Activated naive CD8-positive, alpha-beta T cell treated with anti-CD3 and anti-CD28 coated beads, Interleukin-2, amount 10 ng/mL, durations not matched to agents 7 days and 5 days (primary cell): ENCODE measurements at regions not wholly inside any gene's neighbourhood (a gene's known extent, or its start where the extent isn't known, plus 50 kb on each side); places are given as distances from the start of the nearest gene placed in this dataset.

ENCODE experiments used
- ATAC-seq: fragments of 150-1000 bp; cut with Tn5 transposase; one replicate; pipeline ENCODE4 v1.10.0; 2021; ENCODE audit warnings: low read depth, moderate library complexity
- POLR2A ChIA-PET: fragments of 350-600 bp; sonication (Branson Sonifier 250); formaldehyde crosslinking; loops from one replicate; lab custom pipeline; 2021; ENCODE audit warnings: antibody characterized with exemption; lab: Charles Lee
- DNase-seq: peaks from one replicate; pipeline ENCODE4 v3.0.0; 2021
- H3K27ac Mint-ChIP-seq: one replicate; pipeline ENCODE4 v1.8.0; 2022; ENCODE audit warnings: mild to moderate bottlenecking, mixed read lengths
- H3K27me3 Mint-ChIP-seq: one replicate; pipeline ENCODE4 v1.8.0; 2022; ENCODE audit warnings: mild to moderate bottlenecking, moderate library complexity, mixed read lengths
- H3K36me3 Mint-ChIP-seq: one replicate; pipeline ENCODE4 v1.8.0; 2021; ENCODE audit warnings: mild to moderate bottlenecking, mixed read lengths
- H3K4me1 Mint-ChIP-seq: one replicate; pipeline ENCODE4 v1.8.0; 2021; ENCODE audit warnings: mixed read lengths
- H3K4me3 Mint-ChIP-seq: one replicate; pipeline ENCODE4 v1.8.0; 2022; ENCODE audit warnings: mild to moderate bottlenecking, moderate library complexity, mixed read lengths
- H3K9me3 Mint-ChIP-seq: one replicate; pipeline ENCODE4 v1.8.0; 2021; ENCODE audit warnings: mixed read lengths

DNA sequence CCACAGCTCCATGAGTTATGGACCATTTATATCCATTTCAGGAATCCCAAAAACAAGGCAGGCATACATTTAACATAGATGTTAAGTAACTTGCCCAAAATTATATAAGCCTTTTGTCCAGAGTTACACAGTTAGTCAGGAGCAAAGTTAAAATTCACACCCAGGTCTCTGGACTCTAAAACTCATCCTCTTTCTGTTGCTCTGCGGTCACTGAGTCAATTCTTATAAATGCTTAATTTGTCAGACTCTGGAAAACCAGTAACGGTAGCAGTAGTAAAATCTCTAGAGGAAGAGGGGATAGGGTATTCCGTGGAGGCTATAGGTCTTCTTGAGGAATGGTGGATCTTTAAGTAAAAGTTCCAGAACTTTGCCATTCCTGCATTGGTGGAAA, 223.6 kb upstream of the JUN start:
- no peak for ATAC-seq
- POLR2A ChIA-PET: no interaction called here
- no peaks in the 10 kb centered on the region for H3K9me3 Mint-ChIP-seq
- peaks cover 5% of the 10 kb centered on the region for H3K27me3 Mint-ChIP-seq
- no peaks in the 10 kb centered on the region for H3K36me3 Mint-ChIP-seq
- H3K27ac Mint-ChIP-seq: no peak overlapping the region
- no peak overlapping the region for H3K4me3 Mint-ChIP-seq
- DNase-seq: no peak
- peaks cover 28% of the 10 kb centered on the region for H3K4me1 Mint-ChIP-seq

- Mint-ChIP-seq H3K27me3 (peaks cover 5% of the 10 kb centered on the region), H3K4me1 (peaks cover 28% of the 10 kb centered on the region), H3K36me3 (no peaks in the 10 kb centered on the region), H3K4me3 (no peak overlapping the region), H3K9me3 (no peaks in the 10 kb centered on the region), H3K27ac (no peak overlapping the region)
- POLR2A ChIA-PET: no interaction called here
- DNase-seq: no peak
- ATAC-seq: peak; percentile 52
Observed at GRCh38 chr1:59007820-59008598, 224.2 kb upstream of the JUN start.

GRCh38 chr1:59008599-59009347, 224.9 kb upstream of the JUN start:
- no peak overlapping the region for H3K27ac Mint-ChIP-seq

GRCh38 chr1:59011663-59012062, 227.8 kb upstream of the JUN start:
- ATAC-seq: no peak
- peaks cover 5% of the 10 kb centered on the region for H3K27me3 Mint-ChIP-seq
- no peak overlapping the region for H3K4me3 Mint-ChIP-seq
- DNase-seq: no peak
- peaks cover 16% of the 10 kb centered on the region for H3K4me1 Mint-ChIP-seq
- no peaks in the 10 kb centered on the region for H3K36me3 Mint-ChIP-seq
- H3K27ac Mint-ChIP-seq: no peak overlapping the region
- no peaks in the 10 kb centered on the region for H3K9me3 Mint-ChIP-seq
- POLR2A ChIA-PET: no interaction called here

More at GRCh38 chr1:59008599-59009347, 224.9 kb upstream of the JUN start:
- Mint-ChIP-seq H3K27me3 (peaks cover 5% of the 10 kb centered on the region), H3K36me3 (no peaks in the 10 kb centered on the region), H3K4me1 (peaks cover 28% of the 10 kb centered on the region), H3K4me3 (no peak overlapping the region), H3K9me3 (no peaks in the 10 kb centered on the region)
- POLR2A ChIA-PET: no interaction called here
- no peak for ATAC-seq
- no peak for DNase-seq

- POLR2A ChIA-PET: interaction anchor here (0.6 to 0.9 kb wide), 2 partner anchors 71 to 230 kb away, joined by 3 to 4 read pairs; no protein-coding TSS in a partner anchor
- Mint-ChIP-seq H3K4me1 (peaks cover 10% of the 10 kb centered on the region), H3K4me3 (no peak overlapping the region), H3K36me3 (no peaks in the 10 kb centered on the region), H3K27ac (no peak overlapping the region), H3K27me3 (peaks cover 5% of the 10 kb centered on the region), H3K9me3 (no peaks in the 10 kb centered on the region)
- no peak for ATAC-seq
- DNase-seq: no peak
Observed at GRCh38 chr1:59012378-59012777, 228.5 kb upstream of the JUN start.

DNA sequence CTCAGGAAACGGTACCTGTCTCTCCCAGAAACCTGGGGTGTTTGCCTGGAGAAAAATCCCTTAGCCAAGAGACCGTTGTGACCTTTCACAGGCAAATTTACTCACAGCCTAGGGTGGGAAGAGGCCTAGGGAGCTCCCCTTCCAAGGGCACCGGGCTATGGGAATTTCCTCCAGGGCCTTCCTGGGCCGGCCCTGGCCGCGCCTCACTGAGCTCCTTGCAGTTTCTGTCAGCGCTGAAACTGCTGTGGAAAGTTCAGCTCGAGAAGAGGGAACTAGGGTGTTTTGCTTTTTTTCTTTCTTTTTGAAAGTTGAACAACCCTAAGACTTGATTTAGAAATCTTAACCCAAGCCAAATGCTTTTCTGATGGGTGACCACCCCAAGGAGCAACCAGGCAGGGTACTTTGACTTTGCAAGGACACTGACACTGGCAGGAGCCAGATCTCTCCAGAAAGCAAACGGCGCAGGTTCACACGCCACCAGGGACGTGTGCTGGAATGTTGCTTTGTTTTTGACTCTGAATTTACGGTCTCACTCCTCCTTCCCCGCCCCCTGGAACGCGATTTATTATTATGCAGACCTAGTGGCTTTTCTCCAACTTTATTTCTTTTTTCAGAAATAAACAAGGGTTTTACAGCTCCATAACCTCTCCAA, 229.6 kb upstream of the JUN start:
- Mint-ChIP-seq H3K9me3 (no peaks in the 10 kb centered on the region), H3K4me3 (no peak overlapping the region), H3K4me1 (peaks cover 6% of the 10 kb centered on the region), H3K27me3 (peaks cover 5% of the 10 kb centered on the region), H3K36me3 (peaks cover under 1% of the 10 kb centered on the region), H3K27ac (no peak overlapping the region)
- no peak for ATAC-seq
- DNase-seq: no peak
- POLR2A ChIA-PET: interaction anchor here (0.6 to 1.1 kb wide), 2 partner anchors 41 to 45 kb away, joined by 3 read pairs; no protein-coding TSS in a partner anchor

DNA sequence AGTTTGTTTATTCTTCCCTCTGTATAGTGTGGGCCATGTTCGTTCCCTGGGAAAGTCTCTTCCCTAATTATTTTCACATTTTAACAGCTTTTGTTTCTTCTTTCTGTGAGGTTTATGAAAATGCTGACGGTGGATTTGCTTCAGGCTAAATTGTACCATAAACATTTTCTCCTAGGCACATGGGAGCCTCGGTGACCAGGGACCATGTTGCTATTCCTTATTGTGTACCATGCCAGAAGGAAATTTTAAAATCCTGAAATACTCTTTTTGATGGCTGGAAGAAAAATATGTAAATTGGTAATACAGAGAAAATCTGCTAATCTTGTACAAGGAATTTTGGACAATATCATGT, 230.1 kb upstream of the JUN start:
- Mint-ChIP-seq H3K9me3 (no peaks in the 10 kb centered on the region), H3K27me3 (peaks cover 5% of the 10 kb centered on the region), H3K4me1 (peaks cover 8% of the 10 kb centered on the region), H3K36me3 (peaks cover 4% of the 10 kb centered on the region), H3K4me3 (no peak overlapping the region), H3K27ac (no peak overlapping the region)
- POLR2A ChIA-PET: interaction anchor here (0.6 to 1.1 kb wide), 2 partner anchors 42 to 45 kb away, joined by 3 read pairs; no protein-coding TSS in a partner anchor
- ATAC-seq (no peak), DNase-seq (no peak)

DNA sequence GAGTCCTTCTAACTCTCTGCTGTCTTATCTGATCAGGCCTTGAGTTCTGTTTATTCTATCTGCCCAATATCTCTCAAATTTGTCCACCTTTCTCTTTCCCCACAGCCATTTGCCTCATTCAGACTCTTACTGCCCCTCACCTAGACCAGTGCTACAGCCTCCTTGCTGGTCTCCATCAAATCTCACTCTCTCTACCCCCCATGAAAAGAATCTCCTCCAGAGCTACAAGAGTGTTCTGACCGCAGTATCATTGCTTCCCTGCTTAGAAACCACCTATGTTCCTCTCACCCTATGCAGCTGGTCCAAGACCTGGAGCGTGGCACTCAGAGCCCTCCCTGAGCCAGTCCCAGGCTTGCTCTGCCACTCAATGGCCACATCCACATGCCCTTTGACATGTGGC, 231.0 kb upstream of the JUN start:
- no peak for DNase-seq
- Mint-ChIP-seq H3K36me3 (peaks cover 5% of the 10 kb centered on the region), H3K4me3 (no peak overlapping the region), H3K9me3 (no peaks in the 10 kb centered on the region), H3K4me1 (peaks cover 12% of the 10 kb centered on the region), H3K27me3 (peaks cover 5% of the 10 kb centered on the region), H3K27ac (no peak overlapping the region)
- no peak for ATAC-seq
- POLR2A ChIA-PET: interaction anchor here (0.9 kb wide), 1 partner anchor 15 kb away, joined by 3 read pairs; no protein-coding TSS in a partner anchor

GRCh38 chr1:59015708-59016107, 231.9 kb upstream of the JUN start:
- DNase-seq (no peak), ATAC-seq (no peak)
- Mint-ChIP-seq H3K27me3 (peaks cover 5% of the 10 kb centered on the region), H3K4me3 (no peak overlapping the region), H3K9me3 (no peaks in the 10 kb centered on the region), H3K36me3 (peaks cover 7% of the 10 kb centered on the region), H3K27ac (no peak overlapping the region), H3K4me1 (peaks cover 21% of the 10 kb centered on the region)
- POLR2A ChIA-PET: interaction anchor here (0.9 kb wide), 1 partner anchor 14 kb away, joined by 3 read pairs; no protein-coding TSS in a partner anchor

GRCh38 chr1:59016390-59016789, 232.5 kb upstream of the JUN start:
- H3K4me1 Mint-ChIP-seq: peaks cover 23% of the 10 kb centered on the region
- no peaks in the 10 kb centered on the region for H3K9me3 Mint-ChIP-seq

GRCh38 chr1:59017501-59018231, 233.8 kb upstream of the JUN start:
- no peak overlapping the region for H3K4me3 Mint-ChIP-seq
- H3K27me3 Mint-ChIP-seq: no peaks in the 10 kb centered on the region
- DNase-seq (no peak), ATAC-seq (no peak)
- H3K9me3 Mint-ChIP-seq: no peaks in the 10 kb centered on the region
- H3K4me1 Mint-ChIP-seq: peaks cover 23% of the 10 kb centered on the region
- peaks cover 9% of the 10 kb centered on the region for H3K36me3 Mint-ChIP-seq
- no peak overlapping the region for H3K27ac Mint-ChIP-seq
- POLR2A ChIA-PET: interaction anchor here (0.8 kb wide), 1 partner anchor 233 kb away, joined by 3 read pairs; the partner anchor contains the start of gene JUN

More at GRCh38 chr1:59016390-59016789, 232.5 kb upstream of the JUN start:
- peak overlapping the region; percentile 42 for H3K27ac Mint-ChIP-seq
- POLR2A ChIA-PET: no interaction called here
- peaks cover 7% of the 10 kb centered on the region for H3K36me3 Mint-ChIP-seq
- no peak overlapping the region for H3K4me3 Mint-ChIP-seq
- no peak for ATAC-seq
- DNase-seq: no peak
- H3K27me3 Mint-ChIP-seq: peaks cover 3% of the 10 kb centered on the region

- H3K27ac Mint-ChIP-seq: peak overlapping the region; percentile 51
- DNase-seq (no peak), ATAC-seq (no peak)
- POLR2A ChIA-PET: no interaction called here
- no peak overlapping the region for H3K4me3 Mint-ChIP-seq
- peaks cover 9% of the 10 kb centered on the region for H3K36me3 Mint-ChIP-seq
- H3K27me3 Mint-ChIP-seq: no peaks in the 10 kb centered on the region
- H3K9me3 Mint-ChIP-seq: no peaks in the 10 kb centered on the region
- H3K4me1 Mint-ChIP-seq: peaks cover 23% of the 10 kb centered on the region
Observed at GRCh38 chr1:59018446-59018845, 234.6 kb upstream of the JUN start.

GRCh38 chr1:59018860-59019259, 235.0 kb upstream of the JUN start:
- POLR2A ChIA-PET: no interaction called here
- peaks cover 9% of the 10 kb centered on the region for H3K36me3 Mint-ChIP-seq
- peak overlapping the region; percentile 91 for H3K27ac Mint-ChIP-seq
- no peak overlapping the region for H3K4me3 Mint-ChIP-seq
- H3K27me3 Mint-ChIP-seq: no peaks in the 10 kb centered on the region
- no peak for ATAC-seq
- H3K4me1 Mint-ChIP-seq: peaks cover 23% of the 10 kb centered on the region
- DNase-seq: no peak
- H3K9me3 Mint-ChIP-seq: no peaks in the 10 kb centered on the region
